Loucy (cell line): ENCODE measurements at regions not wholly inside any gene's neighbourhood (a gene's known extent, or its start where the extent isn't known, plus 50 kb on each side); places are given as distances from the start of the nearest gene placed in this dataset.

ENCODE experiments used
- CTCF ChIP-seq: fragments of 200-600 bp; sonication (generic); conservative IDR thresholded peaks from 2 replicates; pipeline ENCODE4 v1.5.1; 2014; ENCODE audit warnings: mild to moderate bottlenecking, antibody characterized with exemption, low read length
- EZH2phosphoT487 ChIP-seq: fragments of 200-600 bp; IDR thresholded peaks from 2 replicates; pipeline ENCODE4 v1.6.1; 2018; ENCODE audit warnings: antibody characterized with exemption, mild to moderate bottlenecking, moderate library complexity, borderline replicate concordance

GRCh38 chr22:23370251-23370650, 189.9 kb downstream of the BCR start:
- TF ChIP-seq CTCF (no peak), EZH2phosphoT487 (no peak)
